ENCODE measurements at regions not wholly inside any gene's neighbourhood (a gene's known extent, or its start where the extent isn't known, plus 50 kb on each side); places are given as distances from the start of the nearest gene placed in this dataset.

DNA sequence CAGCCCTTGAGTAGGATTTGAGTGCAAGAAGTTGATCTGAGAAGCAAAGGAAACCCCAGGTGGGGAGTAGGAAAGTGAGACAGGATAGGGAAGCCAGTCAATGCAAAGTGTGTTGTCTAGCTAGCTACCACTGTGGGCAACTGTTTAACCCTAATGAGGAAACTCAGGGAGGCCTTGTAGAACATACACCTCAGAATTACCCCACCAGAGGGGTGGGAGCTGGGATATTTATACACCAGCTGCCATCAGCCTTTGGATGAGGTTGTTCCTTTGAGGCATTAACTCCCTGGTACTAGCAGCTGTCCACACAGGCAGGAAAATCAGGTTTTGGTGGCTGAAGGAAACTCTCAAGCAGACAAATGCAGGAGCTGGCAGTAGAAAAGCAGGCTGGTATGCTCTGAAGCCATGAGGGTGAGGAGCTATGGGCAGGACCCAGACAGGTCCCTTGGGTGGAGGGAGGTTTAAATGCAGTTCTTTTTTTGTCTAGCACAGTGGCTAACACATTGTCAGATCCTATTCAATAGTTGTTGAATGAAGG lies 60.1 kb upstream of the ARID5B start:
- DNase-seq (ENCODE audit: low read depth), result no peak

DNA sequence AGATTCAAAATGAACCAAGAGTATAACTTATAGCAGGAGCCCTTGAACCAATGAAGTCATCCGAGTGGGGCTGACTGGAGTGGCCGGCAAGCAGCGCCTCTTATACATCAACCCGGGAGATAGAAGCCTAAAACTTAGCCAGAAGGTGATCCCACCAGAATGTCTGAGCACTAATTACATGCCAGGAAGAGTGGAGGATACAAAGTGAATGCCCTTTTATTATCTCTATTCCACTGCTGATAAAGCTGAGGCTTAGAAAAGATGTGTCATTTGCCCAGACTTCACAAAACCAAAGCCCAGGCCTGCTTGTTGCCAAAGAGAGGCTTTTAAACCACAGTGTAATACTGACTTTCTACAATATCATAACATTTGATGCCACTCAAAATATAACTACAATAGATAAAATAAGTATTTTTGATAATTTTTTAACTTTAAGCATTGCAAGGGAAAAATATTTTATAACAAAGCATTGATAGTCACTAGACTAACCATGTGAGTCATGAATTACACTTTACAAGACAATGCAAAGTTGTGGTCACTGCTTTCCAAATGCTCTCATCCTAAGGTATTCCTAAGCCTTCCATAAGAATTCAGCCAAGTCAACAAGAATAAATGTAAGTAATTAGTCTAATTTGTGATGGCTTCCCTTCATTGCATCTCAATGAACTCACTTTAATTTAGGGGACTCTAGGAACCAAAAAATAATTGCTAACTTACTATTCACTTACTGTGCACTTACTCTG lies 58.6 kb upstream of the ARID5B start:
- DNase-seq (ENCODE audit: low read depth), result peak; percentile 17

- DNase-seq (ENCODE audit: low read depth), result no peak
Measured at GRCh38 chr10:61844116-61844822, 57.2 kb upstream of the ARID5B start.

- no peak for DNase-seq (ENCODE audit: low read depth)
Measured at GRCh38 chr10:61845196-61845949, 56.1 kb upstream of the ARID5B start.

- no peak for DNase-seq (ENCODE audit: low read depth)
Measured at GRCh38 chr10:61845950-61846268, 55.6 kb upstream of the ARID5B start.

DNA sequence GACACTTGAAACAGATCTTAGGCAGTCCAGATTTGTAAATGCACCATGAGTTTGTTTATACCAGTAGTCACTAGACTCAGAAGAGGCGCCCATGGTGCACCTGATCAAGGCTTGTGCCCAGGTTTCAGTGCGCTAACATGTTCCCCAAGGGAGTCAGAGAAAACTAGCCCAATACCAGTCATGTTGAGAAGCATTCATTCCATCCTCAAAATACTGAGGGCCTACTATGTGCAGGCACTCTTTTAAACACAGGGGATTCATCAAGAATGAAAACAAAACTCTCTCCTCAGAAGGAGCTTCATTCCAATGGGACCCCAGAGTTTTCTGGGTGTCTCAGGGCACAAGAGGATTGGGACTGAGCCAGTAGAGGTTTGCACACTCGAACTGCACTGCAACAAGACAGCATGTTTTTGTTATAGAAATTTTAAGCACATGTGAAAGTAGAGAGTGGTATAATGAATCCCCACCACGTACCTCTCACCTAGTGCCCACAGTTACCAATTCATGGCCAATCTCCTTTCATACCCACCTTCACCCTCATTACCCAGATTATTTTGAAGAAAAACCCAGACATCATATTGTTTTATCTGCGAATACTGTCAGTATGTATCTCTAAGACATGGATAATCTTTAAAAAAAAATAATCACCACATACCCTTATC lies 55.0 kb upstream of the ARID5B start:
- DNase-seq (ENCODE audit: low read depth), result no peak

DNA sequence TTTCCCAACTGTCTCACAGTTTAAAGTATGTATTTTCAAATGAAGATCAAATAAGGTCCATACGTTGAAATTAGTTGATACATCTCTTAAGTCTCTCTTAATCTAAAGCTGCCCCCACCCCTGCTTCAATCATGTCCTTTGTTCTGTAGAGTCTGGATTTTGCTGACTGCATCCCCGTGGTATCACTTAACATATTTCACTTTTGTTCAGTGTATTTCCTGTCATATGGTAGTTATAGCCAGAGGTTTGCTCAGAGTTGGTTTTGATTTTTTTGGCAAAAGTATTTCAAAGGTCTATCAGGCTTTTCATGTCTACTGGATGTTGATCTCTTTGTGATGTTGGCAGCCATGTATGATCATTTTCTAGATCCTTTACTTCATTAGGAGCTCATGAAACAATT lies 54.4 kb upstream of the ARID5B start:
- no peak for DNase-seq (ENCODE audit: low read depth)

- no peak for DNase-seq (ENCODE audit: low read depth)
Measured at GRCh38 chr10:61847640-61848039, 53.9 kb upstream of the ARID5B start.

- DNase-seq (ENCODE audit: low read depth), result no peak
Measured at GRCh38 chr10:61850376-61850775, 51.1 kb upstream of the ARID5B start.

Data from stromal cell of bone marrow (primary cell).